ENCODE measurements at regions not wholly inside any gene's neighbourhood (a gene's known extent, or its start where the extent isn't known, plus 50 kb on each side); places are given as distances from the start of the nearest gene placed in this dataset.

GRCh38 chr15:35630985-35631384 is 85.0 kb upstream of the DPH6 start:
- TF ChIP-seq ZFX (IDR thresholded peaks at IDR 0.05): no peak
- TF ChIP-seq CTCF (conservative IDR thresholded peaks at IDR 0.05): no peak
- H3K27ac ChIP-seq: no peak overlapping the region

- no peak for TF ChIP-seq CTCF (conservative IDR thresholded peaks at IDR 0.05)
- no peak for TF ChIP-seq ZFX (IDR thresholded peaks at IDR 0.05)
- no peak overlapping the region for H3K27ac ChIP-seq
Observed at GRCh38 chr15:35633677-35634076, 87.7 kb upstream of the DPH6 start.

GRCh38 chr15:35646790-35647189 is 100.8 kb upstream of the DPH6 start:
- TF ChIP-seq ZFX (IDR thresholded peaks at IDR 0.05) (no peak), CTCF (conservative IDR thresholded peaks at IDR 0.05) (no peak)
- no peak overlapping the region for H3K27ac ChIP-seq

- TF ChIP-seq CTCF (conservative IDR thresholded peaks at IDR 0.05) (no peak), ZFX (IDR thresholded peaks at IDR 0.05) (no peak)
- no peak overlapping the region for H3K27ac ChIP-seq
Observed at GRCh38 chr15:35647303-35647702, 101.3 kb upstream of the DPH6 start.

GRCh38 chr15:35648941-35649340 is 103.0 kb upstream of the DPH6 start:
- TF ChIP-seq CTCF (conservative IDR thresholded peaks at IDR 0.05): no peak
- no peak for TF ChIP-seq ZFX (IDR thresholded peaks at IDR 0.05)
- H3K27ac ChIP-seq: no peak overlapping the region

- TF ChIP-seq CTCF (conservative IDR thresholded peaks at IDR 0.05) (no peak), ZFX (IDR thresholded peaks at IDR 0.05) (no peak)
- no peak overlapping the region for H3K27ac ChIP-seq
Observed at GRCh38 chr15:35649575-35649974, 103.6 kb upstream of the DPH6 start.

GRCh38 chr15:35654332-35654731 is 108.4 kb upstream of the DPH6 start:
- TF ChIP-seq CTCF (conservative IDR thresholded peaks at IDR 0.05): no peak
- TF ChIP-seq ZFX (IDR thresholded peaks at IDR 0.05): no peak
- H3K27ac ChIP-seq: no peak overlapping the region

Measured in C4-2B (cell line).